ENCODE measurements at regions not wholly inside any gene's neighbourhood (a gene's known extent, or its start where the extent isn't known, plus 50 kb on each side); places are given as distances from the start of the nearest gene placed in this dataset.

DNA sequence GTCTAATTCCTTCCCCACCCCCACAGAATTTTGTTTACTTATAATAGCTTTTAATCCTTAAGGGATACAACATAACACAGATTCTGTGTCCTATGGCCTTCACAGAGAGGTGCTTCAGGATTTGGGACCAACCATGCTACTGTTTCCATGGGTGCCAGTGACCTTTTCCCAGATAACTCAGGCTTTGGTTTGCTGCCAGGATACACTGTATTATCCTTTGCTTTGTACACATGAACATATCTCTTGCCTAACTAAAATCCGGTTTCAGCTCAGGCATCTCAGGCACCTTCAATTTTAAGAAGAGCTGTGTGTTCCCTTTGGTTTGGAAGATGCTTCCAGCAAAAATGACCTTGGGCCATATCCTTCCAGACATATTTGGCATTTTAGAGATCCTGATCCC is 428.4 kb upstream of the CDH5 start:
- TF ChIP-seq CTCF (IDR thresholded peaks at IDR 0.05) (no peak), POLR2A (IDR thresholded peaks at IDR 0.05) (no peak)

All from Peyer's patch (tissue), 4 donors.